Fibroblast of lung (primary cell): ENCODE measurements at regions not wholly inside any gene's neighbourhood (a gene's known extent, or its start where the extent isn't known, plus 50 kb on each side); places are given as distances from the start of the nearest gene placed in this dataset.

Experiments
- DNase-seq, 2 donors: peaks; one replicate each; pipeline versions ENCODE4 v3.0.0 to v3.0.0-alpha.2; 2010; ENCODE audit warnings: low read depth in 2 of 2
- H2AFZ ChIP-seq: 2 replicates; pipeline ENCODE4 v1.5.1; 2012; ENCODE audit warnings: low read length, control low read depth, inconsistent platforms
- H3K27ac ChIP-seq: 2 replicates; pipeline ENCODE4 v1.5.1; 2011; ENCODE audit warnings: low read length, control low read depth; ENCODE audit not compliant: insufficient read depth
- H3K27me3 ChIP-seq: 2 replicates; pipeline ENCODE4 v1.5.1; 2011; ENCODE audit warnings: mild to moderate bottlenecking, low read length; ENCODE audit not compliant: control insufficient read depth, insufficient read depth
- H3K36me3 ChIP-seq: 2 replicates; pipeline ENCODE4 v1.5.1; 2011; ENCODE audit warnings: low read length; ENCODE audit not compliant: control insufficient read depth, insufficient read depth
- H3K4me1 ChIP-seq: 2 replicates; pipeline ENCODE4 v1.5.1; 2011; ENCODE audit warnings: low read length; ENCODE audit not compliant: control insufficient read depth, insufficient read depth; ENCODE audit errors: extremely low read depth
- H3K4me2 ChIP-seq: 2 replicates; pipeline ENCODE4 v1.5.1; 2011; ENCODE audit warnings: low read length, control low read depth; ENCODE audit not compliant: insufficient read depth; ENCODE audit errors: extremely low read depth
- H3K4me3 ChIP-seq, 4 experiments: fragments of 200-600 bp in 1 of 4; sonication (generic) in 1 of 4; replicated peaks in 1 of 4; 2 replicates each; pipeline ENCODE4 v1.5.1; 2011 to 2016; ENCODE audit warnings: low read length in 4 of 4, low read depth in 3 of 4, mild to moderate bottlenecking in 3 of 4, control low read depth in 2 of 4, inconsistent platforms in 1 of 4, mixed read lengths in 1 of 4; ENCODE audit not compliant: insufficient read depth in 1 of 4; ENCODE audit errors: control extremely low read depth in 1 of 4
- H3K79me2 ChIP-seq: 2 replicates; pipeline ENCODE4 v1.5.1; 2012; ENCODE audit warnings: mild to moderate bottlenecking, low read length, inconsistent platforms; ENCODE audit not compliant: control insufficient read depth, insufficient read depth
- H3K9ac ChIP-seq: 2 replicates; pipeline ENCODE4 v1.5.1; 2011; ENCODE audit warnings: mild to moderate bottlenecking, low read length, control low read depth; ENCODE audit not compliant: insufficient read depth
- H3K9me3 ChIP-seq: 2 replicates; pipeline ENCODE4 v1.5.1; 2012; ENCODE audit warnings: low read depth, low read length; ENCODE audit not compliant: control insufficient read depth, insufficient read depth
- H4K20me1 ChIP-seq: 2 replicates; pipeline ENCODE4 v1.5.1; 2011; ENCODE audit warnings: low read length; ENCODE audit not compliant: control insufficient read depth, insufficient read depth; ENCODE audit errors: extremely low read depth
- CTCF ChIP-seq, 2 donors: IDR thresholded peaks in 1 of 2; conservative IDR thresholded peaks in 1 of 2; 1 replicate in 1 of 2; 2 replicates in 1 of 2; pipeline ENCODE4 v1.5.1; 2011 to 2012; ENCODE audit warnings: low read length in 2 of 2, control low read depth in 1 of 2, inconsistent platforms in 1 of 2, low read depth in 1 of 2, mild to moderate bottlenecking in 1 of 2
- EZH2 ChIP-seq: IDR thresholded peaks from 2 replicates; pipeline ENCODE4 v1.5.1; 2012; ENCODE audit warnings: low read length, control low read depth, mild to moderate bottlenecking; ENCODE audit errors: missing control alignments

- H3K9ac ChIP-seq: no peak overlapping the region
- no peaks in the 10 kb centered on the region for H3K79me2 ChIP-seq
- no peak overlapping the region for H3K4me3 ChIP-seq
- H3K4me1 ChIP-seq: peaks cover 8% of the 10 kb centered on the region
- no peak overlapping the region for H3K27ac ChIP-seq
- H3K36me3 ChIP-seq: no peaks in the 10 kb centered on the region
- H3K4me2 ChIP-seq: no peak overlapping the region
- no peak for TF ChIP-seq EZH2
- no peak for TF ChIP-seq CTCF (conservative IDR thresholded peaks at IDR 0.05 in 1 of 2, IDR thresholded peaks at IDR 0.05 in 1 of 2; ENCODE audit: low read depth in 1 of 2, low read length in 2 of 2)
- H3K27me3 ChIP-seq: no peaks in the 10 kb centered on the region
- no peaks in the 10 kb centered on the region for H3K9me3 ChIP-seq
- no peak overlapping the region for H2AFZ ChIP-seq
- DNase-seq: peak in 1 of 2 donors; percentile 61
- H4K20me1 ChIP-seq: no peaks in the 10 kb centered on the region
Observed at GRCh38 chr10:61847640-61848039, 53.9 kb upstream of the ARID5B start.

- Histone ChIP-seq H3K9ac (no peak overlapping the region), H2AFZ (no peak overlapping the region), H3K27me3 (no peaks in the 10 kb centered on the region), H4K20me1 (no peaks in the 10 kb centered on the region), H3K4me2 (no peak overlapping the region), H3K79me2 (no peaks in the 10 kb centered on the region), H3K4me3 (no peak overlapping the region), H3K36me3 (no peaks in the 10 kb centered on the region), H3K4me1 (peaks cover 3% of the 10 kb centered on the region), H3K27ac (no peak overlapping the region), H3K9me3 (no peaks in the 10 kb centered on the region)
- no peak for DNase-seq
- TF ChIP-seq CTCF (conservative IDR thresholded peaks at IDR 0.05 in 1 of 2, IDR thresholded peaks at IDR 0.05 in 1 of 2; ENCODE audit: low read depth in 1 of 2, low read length in 2 of 2) (no peak), EZH2 (no peak)
Observed at GRCh38 chr10:61850376-61850775, 51.1 kb upstream of the ARID5B start.
